SKM-1 (cell line): ENCODE measurements at regions not wholly inside any gene's neighbourhood (a gene's known extent, or its start where the extent isn't known, plus 50 kb on each side); places are given as distances from the start of the nearest gene placed in this dataset.

ENCODE experiments used
- DNase-seq: peaks from one replicate; lab custom pipeline; 2025; ENCODE audit not compliant: unreplicated experiment; lab: John Stamatoyannopoulos, UW

- no peak for DNase-seq
These were observed 86.6 kb downstream of the BOD1 start for GRCh38 chr5:173529861-173530260.

- DNase-seq: no peak
These were observed 88.8 kb downstream of the BOD1 start for GRCh38 chr5:173527671-173528070.

- no peak for DNase-seq
These were observed 92.3 kb downstream of the BOD1 start for GRCh38 chr5:173524136-173524535.

GRCh38 chr5:173523388-173523787 lies 93.1 kb downstream of the BOD1 start:
- DNase-seq: no peak

- no peak for DNase-seq
These were observed 93.9 kb downstream of the BOD1 start for GRCh38 chr5:173522518-173522917.

- DNase-seq: no peak
These were observed 97.6 kb downstream of the BOD1 start for GRCh38 chr5:173518856-173519255.

DNA sequence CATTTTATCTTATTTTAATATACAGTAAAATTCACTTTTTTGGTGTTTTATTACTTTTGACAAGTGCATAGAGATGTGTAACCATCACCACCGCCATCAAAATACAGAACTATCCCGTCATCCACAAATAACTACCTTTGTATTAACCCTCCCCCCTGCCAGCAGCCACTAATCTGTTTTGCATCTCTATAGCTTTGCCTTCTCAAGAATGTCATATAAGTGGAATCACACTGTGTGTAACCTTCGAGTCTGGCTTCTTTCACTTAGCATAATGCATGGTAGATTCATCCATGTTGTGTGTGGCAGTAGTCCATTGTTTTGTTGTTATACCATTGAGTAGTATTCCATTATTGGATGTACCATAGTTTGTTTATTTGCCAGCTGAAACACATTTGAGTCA lies 98.8 kb downstream of the BOD1 start:
- DNase-seq: no peak

- DNase-seq: no peak
These were observed 100.9 kb downstream of the BOD1 start for GRCh38 chr5:173515526-173515925.

- no peak for DNase-seq
These were observed 101.8 kb downstream of the BOD1 start for GRCh38 chr5:173514661-173515060.

GRCh38 chr5:173513521-173513991 lies 102.9 kb downstream of the BOD1 start:
- DNase-seq: no peak

DNA sequence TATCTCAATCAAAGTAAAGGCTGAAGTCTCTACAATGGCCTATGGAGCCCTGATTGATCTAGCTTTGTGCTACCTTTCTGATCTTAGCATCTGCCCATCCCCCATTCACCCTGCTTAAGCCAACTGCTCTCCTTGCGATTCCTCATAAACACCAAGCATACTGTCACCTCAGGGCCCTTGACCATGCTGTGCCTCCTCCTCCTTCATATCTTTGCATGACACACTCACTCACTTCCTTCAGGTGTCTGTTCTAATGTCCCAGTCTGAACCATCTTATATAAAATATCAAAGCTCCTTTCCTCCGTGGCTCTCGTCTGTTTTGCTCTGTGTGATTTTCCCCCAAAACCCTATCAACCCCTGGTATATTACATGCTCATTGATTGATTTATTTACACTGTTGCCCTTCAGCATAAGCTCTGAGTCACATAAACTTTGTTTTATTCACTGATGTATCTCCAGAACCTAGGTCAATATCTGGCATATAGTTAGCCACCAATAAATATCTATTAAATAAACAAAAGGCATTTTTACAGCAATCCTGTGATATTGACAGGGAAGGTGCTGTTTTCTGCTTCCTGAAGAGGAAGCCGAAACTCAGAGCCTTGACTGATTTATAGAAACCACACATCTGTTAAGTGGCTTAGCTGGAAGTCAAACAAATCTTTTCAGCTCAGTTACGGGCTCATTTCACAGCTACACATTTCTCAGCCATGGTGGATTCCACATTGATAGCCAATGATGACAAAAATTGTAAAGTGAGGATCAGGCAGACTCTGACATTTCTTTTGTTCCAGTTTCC lies 103.6 kb downstream of the BOD1 start:
- no peak for DNase-seq

DNA sequence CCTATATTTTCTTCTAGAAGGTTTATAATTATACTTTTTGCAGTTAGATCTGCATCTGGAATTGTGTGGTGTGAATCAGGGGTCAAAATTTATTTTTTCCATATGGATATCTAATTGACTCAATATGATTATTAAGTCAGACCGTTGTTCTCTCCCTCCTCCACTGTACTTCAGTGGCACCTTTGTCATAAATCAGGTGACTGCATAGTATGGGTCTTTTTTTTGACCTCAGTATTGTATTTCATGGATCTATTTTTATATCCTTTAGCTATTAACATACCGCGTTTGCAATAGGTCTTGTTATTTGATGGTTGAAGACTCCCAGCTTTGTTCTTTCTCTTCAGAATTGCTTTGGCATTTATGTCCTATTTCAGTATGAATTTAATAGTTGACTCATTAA lies 107.4 kb downstream of the BOD1 start:
- no peak for DNase-seq

GRCh38 chr5:173507171-173507570 lies 109.3 kb downstream of the BOD1 start:
- DNase-seq: no peak

DNA sequence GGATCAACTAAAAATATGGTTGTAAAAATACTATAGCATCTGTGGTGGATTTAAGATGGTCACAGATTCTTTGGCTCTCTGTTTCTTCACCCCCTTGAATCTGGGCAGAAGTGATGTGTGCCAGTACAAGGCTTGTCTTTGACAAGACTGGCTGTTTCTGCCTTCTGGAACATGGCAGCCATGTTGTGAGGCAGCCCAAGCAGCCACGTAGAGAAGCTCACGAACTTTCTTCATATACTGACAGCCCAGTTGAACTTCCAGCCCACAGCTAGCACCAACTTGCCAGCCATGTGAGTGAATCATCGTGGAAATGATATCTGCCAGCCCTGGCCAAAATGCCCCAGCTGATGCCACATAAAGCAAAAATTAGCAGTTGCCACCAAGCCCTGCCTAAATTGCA lies 110.8 kb downstream of the BOD1 start:
- no peak for DNase-seq

GRCh38 chr5:173501922-173502321 lies 114.5 kb downstream of the BOD1 start:
- DNase-seq: no peak

GRCh38 chr5:173501271-173501670 lies 115.2 kb downstream of the BOD1 start:
- no peak for DNase-seq

DNA sequence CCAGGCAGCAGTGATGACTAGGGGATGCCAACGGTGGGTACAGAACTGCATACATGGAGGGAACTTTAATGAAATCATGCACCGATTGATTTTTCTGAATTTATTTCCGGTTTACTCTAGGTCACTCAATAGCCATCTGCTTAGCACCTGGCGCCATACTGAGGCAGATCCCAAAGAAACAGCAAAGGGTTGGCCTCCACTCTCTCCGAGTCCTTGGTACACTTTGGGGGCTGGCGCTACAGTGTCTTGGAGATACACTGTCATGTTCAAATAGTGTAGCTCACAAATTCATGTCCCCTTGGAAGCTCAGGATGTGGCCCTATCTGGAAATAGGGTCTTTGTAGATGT lies 116.3 kb downstream of the BOD1 start:
- DNase-seq: no peak

DNA sequence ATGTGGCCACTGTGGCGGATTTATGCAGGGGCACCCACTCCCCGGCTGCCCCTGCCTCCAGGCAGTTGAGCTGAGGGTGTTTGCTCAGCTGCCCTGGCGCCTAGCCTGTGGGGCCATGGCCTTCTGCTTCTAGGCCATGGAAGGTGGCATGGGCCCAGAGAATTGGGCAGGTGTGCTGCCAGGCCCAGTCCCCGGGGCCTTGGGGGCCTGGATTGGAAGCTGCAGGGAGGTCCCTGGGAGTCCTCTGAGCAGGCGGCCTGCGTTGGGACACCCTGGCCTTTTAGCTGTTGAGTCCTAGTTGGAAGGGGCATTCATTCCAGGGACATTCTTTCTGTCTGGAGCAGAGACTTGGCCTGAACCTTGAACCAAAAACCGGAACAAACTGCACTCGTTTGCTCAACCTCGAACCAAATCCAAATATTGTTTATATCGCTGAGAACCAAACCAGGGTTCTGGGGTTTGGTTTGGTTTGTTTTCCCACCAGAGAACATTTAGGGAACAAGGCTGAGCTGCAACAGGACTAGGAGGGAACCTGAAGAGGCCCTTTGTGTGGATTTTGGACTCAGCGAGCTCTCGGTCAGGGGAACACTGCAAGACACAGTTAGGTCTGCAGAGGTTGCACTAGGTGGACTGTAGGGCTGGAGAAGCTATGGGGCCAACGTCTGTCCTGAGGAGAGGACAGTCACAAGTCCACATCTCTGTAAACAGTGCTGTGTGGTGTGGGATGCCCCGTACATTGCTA lies 116.8 kb downstream of the BOD1 start:
- DNase-seq: no peak

GRCh38 chr5:173498739-173499470 lies 117.5 kb downstream of the BOD1 start:
- no peak for DNase-seq

DNA sequence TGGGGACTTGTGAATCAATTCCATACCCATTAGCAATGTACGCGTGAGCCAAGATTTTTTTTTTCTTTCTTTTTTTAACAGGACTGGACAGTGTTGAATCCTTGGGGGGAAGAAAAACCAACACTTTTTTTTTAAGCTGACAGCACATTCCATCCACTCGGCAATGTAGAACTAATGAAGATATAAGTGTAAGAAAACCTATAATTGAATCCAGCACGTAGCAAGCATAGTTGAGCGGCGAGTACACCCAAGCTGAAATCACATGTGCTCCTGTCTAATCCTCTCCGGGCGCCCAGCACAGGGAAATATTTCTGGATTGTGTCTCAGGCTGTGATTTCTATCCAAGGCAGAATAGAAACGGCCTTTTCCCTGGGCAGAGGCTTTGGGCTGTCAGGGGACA lies 118.2 kb downstream of the BOD1 start:
- no peak for DNase-seq

DNA sequence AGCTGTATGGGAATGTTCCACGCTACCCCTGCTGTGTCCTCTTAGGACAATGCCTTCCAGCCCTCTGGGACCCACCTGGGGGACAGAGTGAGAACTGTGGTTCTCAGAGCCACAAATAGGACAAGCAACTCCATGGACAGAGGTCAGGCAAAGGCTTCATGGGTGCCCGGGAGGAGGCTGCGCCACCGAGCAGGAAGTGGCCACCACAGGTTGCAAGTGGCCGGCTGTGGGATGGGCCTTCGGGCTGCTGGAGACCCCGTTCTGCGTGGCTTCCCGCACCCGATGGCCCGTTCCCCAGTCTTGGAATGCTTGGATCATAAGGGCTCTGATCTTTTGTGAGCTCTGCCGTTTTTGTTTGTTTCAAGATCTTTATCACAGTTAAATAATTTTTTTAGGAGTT lies 118.8 kb downstream of the BOD1 start:
- no peak for DNase-seq

GRCh38 chr5:173496883-173497255 lies 119.6 kb downstream of the BOD1 start:
- DNase-seq: no peak
